ENCODE measurements at regions not wholly inside any gene's neighbourhood (a gene's known extent, or its start where the extent isn't known, plus 50 kb on each side); places are given as distances from the start of the nearest gene placed in this dataset.

GRCh38 chr1:223471566-223471965, 78.4 kb downstream of the CCDC185 start:
- TF ChIP-seq, protein P1, sequence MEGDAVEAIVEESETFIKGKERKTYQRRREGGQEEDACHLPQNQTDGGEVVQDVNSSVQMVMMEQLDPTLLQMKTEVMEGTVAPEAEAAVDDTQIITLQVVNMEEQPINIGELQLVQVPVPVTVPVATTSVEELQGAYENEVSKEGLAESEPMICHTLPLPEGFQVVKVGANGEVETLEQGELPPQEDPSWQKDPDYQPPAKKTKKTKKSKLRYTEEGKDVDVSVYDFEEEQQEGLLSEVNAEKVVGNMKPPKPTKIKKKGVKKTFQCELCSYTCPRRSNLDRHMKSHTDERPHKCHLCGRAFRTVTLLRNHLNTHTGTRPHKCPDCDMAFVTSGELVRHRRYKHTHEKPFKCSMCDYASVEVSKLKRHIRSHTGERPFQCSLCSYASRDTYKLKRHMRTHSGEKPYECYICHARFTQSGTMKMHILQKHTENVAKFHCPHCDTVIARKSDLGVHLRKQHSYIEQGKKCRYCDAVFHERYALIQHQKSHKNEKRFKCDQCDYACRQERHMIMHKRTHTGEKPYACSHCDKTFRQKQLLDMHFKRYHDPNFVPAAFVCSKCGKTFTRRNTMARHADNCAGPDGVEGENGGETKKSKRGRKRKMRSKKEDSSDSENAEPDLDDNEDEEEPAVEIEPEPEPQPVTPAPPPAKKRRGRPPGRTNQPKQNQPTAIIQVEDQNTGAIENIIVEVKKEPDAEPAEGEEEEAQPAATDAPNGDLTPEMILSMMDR (conservative IDR thresholded peaks at IDR 0.05; ENCODE audit: low read depth in 2 of 2) = no peak
- TF ChIP-seq JUNB (IDR thresholded peaks at IDR 0.05; ENCODE audit: unreplicated experiment) (no peak), EZH2phosphoT487 (IDR thresholded peaks at IDR 0.05; ENCODE audit: unreplicated experiment) (no peak), STAT1 (IDR thresholded peaks at IDR 0.05; ENCODE audit: unreplicated experiment) (no peak), NANOG (IDR thresholded peaks at IDR 0.05; ENCODE audit: borderline replicate concordance) (no peak), EZH2 (IDR thresholded peaks at IDR 0.05; ENCODE audit: low read depth, unreplicated experiment) (no peak), POLR2AphosphoS5 (IDR thresholded peaks at IDR 0.05; ENCODE audit: low read depth) (no peak), CREB1 (CRISPR knock-in tag; IDR thresholded peaks at IDR 0.05; ENCODE audit: low read depth) (no peak), ZNF331 (CRISPR knock-in tag; IDR thresholded peaks at IDR 0.05; ENCODE audit: low read depth) (no peak)
